Activated T-helper 2 cell treated with anti-CD3 and anti-CD28 coated beads, Interferon-gamma antibody, Interleukin-2, Interleukin-4, amounts not matched to agents 10 μg/mL and 5 μg/mL and 100 μg/mL, durations not matched to agents 14 hours and 24 hours and 36 hours (primary cell): ENCODE measurements at regions not wholly inside any gene's neighbourhood (a gene's known extent, or its start where the extent isn't known, plus 50 kb on each side); places are given as distances from the start of the nearest gene placed in this dataset.

Experiments used
- DNase-seq: peaks from one replicate; pipeline ENCODE4 v3.0.0; 2021; ENCODE audit warnings: low spot score
- H3K27ac Mint-ChIP-seq: one replicate; pipeline ENCODE4 v1.8.0; 2021; ENCODE audit warnings: mixed read lengths
- H3K27me3 Mint-ChIP-seq: one replicate; pipeline ENCODE4 v1.8.0; 2021; ENCODE audit warnings: low read depth, mixed read lengths
- H3K36me3 Mint-ChIP-seq: one replicate; pipeline ENCODE4 v1.8.0; 2021; ENCODE audit warnings: low read depth, mixed read lengths
- H3K4me1 Mint-ChIP-seq: one replicate; pipeline ENCODE4 v1.8.0; 2021; ENCODE audit warnings: low read depth, mixed read lengths
- H3K4me3 Mint-ChIP-seq: one replicate; pipeline ENCODE4 v1.8.0; 2021; ENCODE audit warnings: low read depth, mild to moderate bottlenecking, moderate library complexity, mixed read lengths
- H3K9me3 Mint-ChIP-seq: one replicate; pipeline ENCODE4 v1.8.0; 2021; ENCODE audit warnings: mixed read lengths
- intact Hi-C: fragments of 100-400 bp; cut with micrococcal nuclease; formaldehyde crosslinking; loops from one replicate; pipeline ENCODE4 v1.15.1; 2023

DNA sequence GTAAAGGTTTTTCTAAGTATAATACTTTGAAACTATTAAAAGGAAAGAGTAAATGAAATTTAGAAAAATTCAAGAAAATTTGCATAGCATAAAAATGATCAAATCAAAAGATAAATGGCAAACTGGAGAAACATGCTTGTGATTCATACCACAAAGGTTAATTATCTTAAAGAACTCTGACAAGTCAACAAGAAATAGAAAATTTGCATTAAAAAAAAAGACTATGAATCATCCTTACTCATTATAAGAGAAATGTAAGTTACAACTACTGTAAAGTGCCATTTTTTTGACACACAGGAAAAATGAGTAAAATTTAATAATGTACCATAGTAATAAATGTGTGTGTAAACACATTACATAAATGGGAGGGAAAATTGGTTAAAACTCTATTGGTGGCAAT lies 624.4 kb upstream of the C9orf72 start:
- H3K9me3 Mint-ChIP-seq = peaks cover 8% of the 10 kb centered on the region
- H3K4me1 Mint-ChIP-seq = no peaks in the 10 kb centered on the region
- no peak for DNase-seq
- H3K4me3 Mint-ChIP-seq = no peak overlapping the region
- no peak overlapping the region for H3K27ac Mint-ChIP-seq
- H3K27me3 Mint-ChIP-seq = no peaks in the 10 kb centered on the region
- intact Hi-C loops = no loop called here
- H3K36me3 Mint-ChIP-seq = no peaks in the 10 kb centered on the region

DNA sequence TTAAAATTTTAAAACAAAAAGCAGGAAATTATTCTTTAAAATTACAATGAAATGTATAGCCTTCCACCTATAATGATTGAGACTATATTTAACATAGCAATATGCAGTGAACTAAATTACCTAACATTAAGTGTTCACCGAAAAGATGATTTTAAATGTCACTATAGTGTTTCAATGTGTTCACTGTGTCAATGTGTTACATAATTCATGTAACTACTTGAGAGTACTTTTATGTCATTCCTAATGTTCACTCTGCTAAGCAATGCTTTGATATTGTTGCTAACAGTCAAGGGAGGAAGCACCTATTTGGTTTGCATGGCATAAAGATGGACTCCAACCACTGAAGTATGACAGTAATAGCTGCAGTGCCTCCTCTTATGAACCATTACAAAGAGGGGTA lies 629.8 kb upstream of the C9orf72 start:
- Mint-ChIP-seq H3K27ac (no peak overlapping the region), H3K4me3 (no peak overlapping the region), H3K4me1 (no peaks in the 10 kb centered on the region), H3K36me3 (no peaks in the 10 kb centered on the region), H3K27me3 (no peaks in the 10 kb centered on the region), H3K9me3 (peaks cover 8% of the 10 kb centered on the region)
- intact Hi-C loops = no loop called here
- DNase-seq = no peak

DNA sequence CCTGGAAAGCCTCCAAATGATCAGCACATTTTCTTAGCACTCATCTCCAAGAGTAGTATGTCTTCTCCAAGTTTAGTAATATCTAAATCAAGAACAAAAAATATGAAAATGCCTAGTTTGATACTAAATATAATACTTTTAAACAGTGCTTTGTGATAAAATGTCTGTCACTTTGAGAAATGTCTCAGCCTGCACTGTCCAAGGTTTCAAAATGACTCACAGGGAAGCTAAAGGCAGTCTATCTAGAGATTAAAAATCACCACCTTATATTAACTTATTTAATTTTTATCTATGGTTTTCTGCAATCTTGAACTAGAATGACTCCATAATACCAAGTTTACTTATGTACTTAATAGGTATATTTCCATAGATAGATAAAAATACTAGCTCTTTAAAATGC lies 633.0 kb upstream of the C9orf72 start:
- H3K27ac Mint-ChIP-seq = no peak overlapping the region
- no peaks in the 10 kb centered on the region for H3K27me3 Mint-ChIP-seq
- DNase-seq = no peak
- H3K36me3 Mint-ChIP-seq = no peaks in the 10 kb centered on the region
- peaks cover 8% of the 10 kb centered on the region for H3K9me3 Mint-ChIP-seq
- no peak overlapping the region for H3K4me3 Mint-ChIP-seq
- no peaks in the 10 kb centered on the region for H3K4me1 Mint-ChIP-seq
- intact Hi-C loops = no loop called here

DNA sequence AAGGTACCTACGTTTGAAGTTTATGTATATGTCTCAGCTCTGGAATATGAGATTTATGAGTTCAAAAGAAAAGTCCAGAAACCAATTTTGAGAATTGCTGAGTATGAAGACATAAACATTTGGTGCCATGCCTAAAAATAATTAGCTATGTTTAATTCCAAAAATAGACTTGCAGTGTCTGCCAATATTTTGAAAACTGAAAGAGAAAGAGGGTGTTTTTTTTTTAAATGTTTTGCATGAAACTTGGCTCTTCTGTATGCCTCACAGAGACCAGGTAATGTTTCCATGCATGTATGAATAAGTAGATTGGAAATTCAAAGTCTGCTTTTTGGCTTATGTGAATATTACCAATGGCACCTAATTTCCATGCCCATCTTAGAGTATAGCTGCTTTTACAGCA lies 634.4 kb upstream of the C9orf72 start:
- intact Hi-C loops = no loop called here
- Mint-ChIP-seq H3K4me1 (no peaks in the 10 kb centered on the region), H3K36me3 (no peaks in the 10 kb centered on the region), H3K27me3 (no peaks in the 10 kb centered on the region), H3K9me3 (peaks cover 3% of the 10 kb centered on the region), H3K4me3 (no peak overlapping the region), H3K27ac (no peak overlapping the region)
- no peak for DNase-seq

DNA sequence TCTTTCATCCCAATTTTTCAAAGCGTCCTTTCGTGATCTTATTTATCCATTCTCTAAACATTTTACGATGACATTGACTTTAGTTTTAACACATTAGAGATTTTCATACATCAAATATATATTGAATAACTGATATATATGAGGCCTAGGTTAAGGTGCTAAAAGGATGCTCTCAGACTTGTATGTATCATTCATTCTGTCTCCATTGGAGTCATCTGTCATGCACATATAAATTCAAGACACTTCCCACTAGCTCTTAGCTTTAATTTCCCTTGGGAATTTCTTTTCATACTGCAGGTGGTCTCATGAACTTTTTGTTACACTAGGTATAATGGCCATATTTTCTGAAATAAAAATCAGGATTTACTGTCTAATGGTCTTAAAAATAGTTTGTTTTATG lies 635.8 kb upstream of the C9orf72 start:
- intact Hi-C loops = no loop called here
- Mint-ChIP-seq H3K36me3 (no peaks in the 10 kb centered on the region), H3K27me3 (no peaks in the 10 kb centered on the region), H3K27ac (no peak overlapping the region), H3K4me3 (no peak overlapping the region), H3K9me3 (no peaks in the 10 kb centered on the region), H3K4me1 (no peaks in the 10 kb centered on the region)
- no peak for DNase-seq

DNA sequence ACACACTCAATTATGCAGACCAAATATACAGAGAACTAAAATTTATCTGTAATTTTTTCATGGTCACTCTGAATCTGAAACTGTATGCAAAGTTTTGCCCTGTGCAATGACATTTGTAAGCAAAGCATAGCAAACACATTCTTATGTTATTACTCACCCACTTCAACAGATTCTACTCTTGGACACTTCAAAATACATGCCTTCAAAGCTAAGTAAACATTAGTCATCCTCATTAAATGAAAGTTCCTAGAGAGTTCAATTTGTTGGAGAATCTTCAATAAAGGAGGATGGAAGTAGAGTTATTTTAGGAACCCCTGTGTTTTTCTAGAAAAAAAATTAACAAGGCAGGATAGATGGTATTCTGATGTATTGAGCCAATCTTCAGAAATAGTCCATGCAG lies 639.7 kb upstream of the C9orf72 start:
- H3K9me3 Mint-ChIP-seq = no peaks in the 10 kb centered on the region
- no peaks in the 10 kb centered on the region for H3K27me3 Mint-ChIP-seq
- DNase-seq = no peak
- H3K27ac Mint-ChIP-seq = no peak overlapping the region
- H3K36me3 Mint-ChIP-seq = no peaks in the 10 kb centered on the region
- H3K4me1 Mint-ChIP-seq = no peaks in the 10 kb centered on the region
- intact Hi-C loops = no loop called here
- no peak overlapping the region for H3K4me3 Mint-ChIP-seq

DNA sequence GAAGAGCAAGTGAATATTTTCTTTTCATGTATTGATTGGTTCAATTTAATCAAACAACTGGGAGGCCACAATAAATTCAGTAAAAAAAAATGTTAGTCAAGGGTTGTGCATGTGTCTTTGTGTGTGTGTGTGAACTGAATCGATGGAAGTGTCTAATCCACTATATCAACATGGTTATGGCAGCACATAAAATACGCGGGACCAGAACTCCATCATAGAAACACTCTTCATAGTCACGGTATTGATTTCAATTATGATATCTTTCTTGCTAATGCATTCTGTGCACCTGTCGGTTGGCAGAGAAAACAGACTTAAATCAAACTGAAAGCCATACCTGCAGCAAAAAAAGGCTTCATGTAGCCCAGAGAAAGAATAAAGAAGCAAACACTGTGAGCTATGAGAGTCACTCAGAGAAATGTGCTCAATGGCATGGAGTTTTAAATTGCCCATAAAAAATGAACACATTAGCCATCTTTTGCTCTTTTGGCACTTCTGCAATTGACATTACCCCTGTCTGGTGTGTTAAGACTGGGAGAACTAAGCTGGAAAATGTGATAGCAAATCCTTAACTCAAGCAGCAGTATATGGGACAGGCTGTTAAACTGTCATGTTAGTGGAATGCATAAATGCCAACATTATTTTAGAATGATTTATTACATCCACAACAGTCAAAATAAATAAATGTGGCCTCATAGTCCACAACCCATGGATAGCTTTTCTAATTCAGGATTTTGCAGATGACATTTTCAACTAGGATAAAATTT lies 642.4 kb upstream of the C9orf72 start:
- no peak overlapping the region for H3K4me3 Mint-ChIP-seq
- no peaks in the 10 kb centered on the region for H3K4me1 Mint-ChIP-seq
- H3K27me3 Mint-ChIP-seq = no peaks in the 10 kb centered on the region
- DNase-seq = no peak
- H3K36me3 Mint-ChIP-seq = no peaks in the 10 kb centered on the region
- intact Hi-C loops = no loop called here
- H3K9me3 Mint-ChIP-seq = no peaks in the 10 kb centered on the region
- H3K27ac Mint-ChIP-seq = no peak overlapping the region

DNA sequence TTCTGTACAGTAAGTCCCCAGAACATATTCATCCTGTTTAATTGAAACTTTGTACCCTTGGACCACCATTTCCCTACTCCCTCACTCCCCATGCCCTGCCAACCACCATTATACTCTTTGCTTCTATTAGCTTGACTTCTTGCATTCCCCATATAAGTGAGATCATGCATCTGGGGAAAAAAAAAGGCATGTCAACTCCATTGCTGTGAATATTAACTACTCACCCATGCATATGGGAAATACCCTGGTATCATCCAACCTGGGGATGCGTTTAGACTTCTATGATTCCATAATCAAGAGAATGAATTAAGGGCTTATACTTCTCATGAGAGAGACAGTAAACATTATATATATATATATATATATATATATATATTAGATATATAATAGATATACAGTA lies 659.4 kb upstream of the C9orf72 start:
- no peak overlapping the region for H3K4me3 Mint-ChIP-seq
- H3K36me3 Mint-ChIP-seq = no peaks in the 10 kb centered on the region
- no peaks in the 10 kb centered on the region for H3K4me1 Mint-ChIP-seq
- intact Hi-C loops = no loop called here
- H3K27ac Mint-ChIP-seq = no peak overlapping the region
- no peak for DNase-seq
- H3K27me3 Mint-ChIP-seq = no peaks in the 10 kb centered on the region
- H3K9me3 Mint-ChIP-seq = peaks cover 21% of the 10 kb centered on the region

DNA sequence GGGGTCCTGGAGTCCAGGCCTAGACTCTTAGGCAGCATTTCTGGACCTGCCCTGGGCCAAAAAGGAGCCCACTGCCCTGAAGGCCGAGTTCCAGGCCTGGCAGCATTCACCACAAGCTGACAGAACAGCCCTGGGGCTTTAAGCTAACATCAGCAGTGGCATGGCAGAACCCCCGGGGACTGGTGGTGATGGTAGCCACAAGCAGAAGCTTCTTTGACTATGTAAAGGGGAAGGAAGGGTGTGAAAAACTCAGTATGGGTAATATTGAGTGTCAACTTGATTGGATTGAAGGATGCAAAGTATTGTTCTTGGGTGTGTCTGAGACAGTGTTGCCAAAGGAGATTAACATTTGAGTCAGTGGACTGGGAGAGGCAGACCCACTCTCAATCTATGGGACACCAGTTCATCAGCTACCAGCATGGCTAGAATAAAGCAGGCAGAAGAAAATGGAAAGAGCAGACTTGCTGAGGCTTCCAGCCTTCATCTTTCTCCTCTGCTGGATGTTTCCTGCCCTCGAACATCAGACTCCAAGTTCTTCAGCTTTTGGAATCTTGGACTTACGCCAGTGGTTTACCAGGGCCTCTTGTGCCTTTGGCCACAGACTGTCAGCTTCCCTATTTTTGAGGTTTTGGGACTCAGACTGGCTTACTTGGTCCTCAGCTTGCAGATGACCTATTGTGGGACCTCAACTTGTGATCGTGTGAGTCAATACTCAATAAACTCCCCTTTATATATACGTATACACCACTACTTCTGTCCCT lies 661.0 kb upstream of the C9orf72 start:
- no peak overlapping the region for H3K4me3 Mint-ChIP-seq
- H3K9me3 Mint-ChIP-seq = peaks cover 36% of the 10 kb centered on the region
- H3K27me3 Mint-ChIP-seq = no peaks in the 10 kb centered on the region
- no peaks in the 10 kb centered on the region for H3K4me1 Mint-ChIP-seq
- no peak for DNase-seq
- intact Hi-C loops = no loop called here
- no peaks in the 10 kb centered on the region for H3K36me3 Mint-ChIP-seq
- no peak overlapping the region for H3K27ac Mint-ChIP-seq

DNA sequence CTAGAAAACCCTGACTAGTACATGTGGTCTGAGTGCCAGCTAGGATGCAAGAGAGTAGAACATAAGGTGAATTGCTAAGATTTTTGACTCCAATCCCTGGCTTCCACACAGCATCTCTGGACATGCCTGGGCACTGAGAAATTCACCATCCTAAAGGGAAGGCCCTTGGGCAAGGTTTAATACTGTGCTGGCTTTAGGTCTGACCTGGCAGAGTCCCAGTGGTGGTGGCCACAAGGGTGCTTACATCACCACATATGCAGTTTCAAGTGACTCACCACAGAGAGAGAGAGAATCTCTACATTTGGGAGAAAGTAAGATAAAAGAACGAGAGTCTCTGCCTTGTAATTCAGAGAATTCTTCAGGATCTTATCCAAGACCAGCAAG lies 661.6 kb upstream of the C9orf72 start:
- Mint-ChIP-seq H3K27me3 (no peaks in the 10 kb centered on the region), H3K27ac (no peak overlapping the region)

DNA sequence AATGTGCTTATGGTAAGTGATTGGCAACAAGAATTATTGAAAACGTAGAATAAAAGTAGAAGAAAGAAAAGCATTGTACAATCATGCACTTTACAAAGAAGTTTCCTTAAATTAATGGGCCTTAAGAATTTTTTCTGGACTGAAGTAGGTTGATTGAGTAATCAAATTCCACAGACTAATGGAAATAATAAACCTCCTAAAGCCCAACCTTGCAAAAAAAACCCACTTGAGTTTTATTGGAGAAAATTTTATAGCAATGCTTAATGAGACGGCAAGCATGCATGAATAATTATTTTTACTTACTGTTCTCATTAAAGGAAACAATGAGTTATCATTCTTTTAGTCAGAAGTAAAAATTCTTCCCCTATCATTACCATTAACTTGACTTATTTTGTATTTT lies 676.1 kb upstream of the C9orf72 start:
- intact Hi-C loops = no loop called here
- Mint-ChIP-seq H3K4me1 (no peaks in the 10 kb centered on the region), H3K4me3 (no peak overlapping the region), H3K27me3 (no peaks in the 10 kb centered on the region), H3K27ac (no peak overlapping the region), H3K9me3 (peaks cover 7% of the 10 kb centered on the region), H3K36me3 (no peaks in the 10 kb centered on the region)
- DNase-seq = no peak

More for the DNA sequence above, 661.6 kb upstream of the C9orf72 start:
- Mint-ChIP-seq H3K4me1 (no peaks in the 10 kb centered on the region), H3K4me3 (no peak overlapping the region), H3K36me3 (no peaks in the 10 kb centered on the region), H3K9me3 (peaks cover 37% of the 10 kb centered on the region)
- no peak for DNase-seq
- intact Hi-C loops = no loop called here

DNA sequence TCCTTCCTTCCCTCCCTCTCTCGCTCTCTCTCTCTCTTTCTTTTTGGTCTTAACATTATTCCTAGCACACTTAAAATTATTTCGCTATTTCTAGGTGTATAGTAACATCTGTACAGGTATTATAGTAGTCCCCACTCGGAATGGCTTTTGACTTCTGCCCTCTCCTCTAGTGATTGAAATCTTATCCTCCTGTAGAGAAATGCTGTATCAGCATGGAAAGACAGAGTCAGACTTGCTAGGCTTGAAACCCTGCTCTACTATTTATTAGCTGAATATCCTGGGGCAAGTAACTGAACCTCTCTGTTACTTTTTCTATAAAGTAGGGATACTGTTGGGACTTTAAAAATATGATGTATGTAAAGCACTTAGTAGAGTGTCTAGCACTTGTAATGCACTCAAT lies 681.9 kb upstream of the C9orf72 start:
- H3K27me3 Mint-ChIP-seq = no peaks in the 10 kb centered on the region
- no peak overlapping the region for H3K4me3 Mint-ChIP-seq
- H3K4me1 Mint-ChIP-seq = no peaks in the 10 kb centered on the region
- H3K9me3 Mint-ChIP-seq = no peaks in the 10 kb centered on the region
- intact Hi-C loops = no loop called here
- no peak for DNase-seq
- H3K36me3 Mint-ChIP-seq = no peaks in the 10 kb centered on the region
- no peak overlapping the region for H3K27ac Mint-ChIP-seq

DNA sequence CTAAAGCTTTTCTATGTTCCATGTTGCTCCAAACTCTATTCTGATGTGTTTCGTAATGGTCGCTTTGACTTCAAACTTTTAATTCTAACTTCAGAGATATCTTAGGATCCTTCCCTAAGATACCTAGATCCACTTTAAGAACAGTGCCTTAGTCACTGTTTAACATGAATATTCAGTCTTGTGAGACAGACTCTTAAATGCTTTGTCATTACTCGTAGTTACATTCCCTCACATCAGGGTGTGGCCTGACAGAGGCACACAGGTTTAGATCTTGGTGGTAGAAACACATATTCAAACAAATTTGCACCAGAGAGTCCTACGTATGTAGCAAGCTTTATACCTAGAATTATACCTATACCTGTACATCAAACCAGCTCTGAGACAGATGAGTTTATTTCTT lies 687.0 kb upstream of the C9orf72 start:
- no peak overlapping the region for H3K27ac Mint-ChIP-seq
- H3K4me1 Mint-ChIP-seq = no peaks in the 10 kb centered on the region
- intact Hi-C loops = no loop called here
- H3K27me3 Mint-ChIP-seq = no peaks in the 10 kb centered on the region
- no peak for DNase-seq
- H3K9me3 Mint-ChIP-seq = no peaks in the 10 kb centered on the region
- H3K36me3 Mint-ChIP-seq = no peaks in the 10 kb centered on the region
- H3K4me3 Mint-ChIP-seq = no peak overlapping the region
